ENCODE measurements at regions not wholly inside any gene's neighbourhood (a gene's known extent, or its start where the extent isn't known, plus 50 kb on each side); places are given as distances from the start of the nearest gene placed in this dataset.

DNA sequence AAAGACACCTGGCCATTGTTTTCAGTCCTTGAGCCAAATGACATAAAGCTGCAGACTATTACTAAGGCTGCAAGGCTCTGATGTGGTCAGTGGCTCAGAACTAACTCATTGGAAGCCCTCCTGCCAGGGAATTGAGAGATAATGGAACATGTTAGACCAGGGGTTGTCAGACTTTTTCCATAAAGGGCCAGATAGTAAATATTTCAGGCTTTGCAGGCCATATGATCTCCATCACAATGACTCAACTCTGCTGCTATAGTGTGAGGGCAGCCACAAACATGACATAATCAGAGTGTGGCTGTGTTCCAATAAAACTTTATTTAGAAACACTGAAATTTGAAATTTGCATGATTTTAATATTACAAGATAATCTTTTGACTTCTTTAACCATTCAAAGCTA is 140.3 kb downstream of the TMEM30B start:
- TF ChIP-seq, protein P1, sequence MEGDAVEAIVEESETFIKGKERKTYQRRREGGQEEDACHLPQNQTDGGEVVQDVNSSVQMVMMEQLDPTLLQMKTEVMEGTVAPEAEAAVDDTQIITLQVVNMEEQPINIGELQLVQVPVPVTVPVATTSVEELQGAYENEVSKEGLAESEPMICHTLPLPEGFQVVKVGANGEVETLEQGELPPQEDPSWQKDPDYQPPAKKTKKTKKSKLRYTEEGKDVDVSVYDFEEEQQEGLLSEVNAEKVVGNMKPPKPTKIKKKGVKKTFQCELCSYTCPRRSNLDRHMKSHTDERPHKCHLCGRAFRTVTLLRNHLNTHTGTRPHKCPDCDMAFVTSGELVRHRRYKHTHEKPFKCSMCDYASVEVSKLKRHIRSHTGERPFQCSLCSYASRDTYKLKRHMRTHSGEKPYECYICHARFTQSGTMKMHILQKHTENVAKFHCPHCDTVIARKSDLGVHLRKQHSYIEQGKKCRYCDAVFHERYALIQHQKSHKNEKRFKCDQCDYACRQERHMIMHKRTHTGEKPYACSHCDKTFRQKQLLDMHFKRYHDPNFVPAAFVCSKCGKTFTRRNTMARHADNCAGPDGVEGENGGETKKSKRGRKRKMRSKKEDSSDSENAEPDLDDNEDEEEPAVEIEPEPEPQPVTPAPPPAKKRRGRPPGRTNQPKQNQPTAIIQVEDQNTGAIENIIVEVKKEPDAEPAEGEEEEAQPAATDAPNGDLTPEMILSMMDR (IDR thresholded peaks at IDR 0.05; ENCODE audit: poor library complexity): no peak
- no peak for TF ChIP-seq EZH2 (IDR thresholded peaks at IDR 0.05; ENCODE audit: borderline replicate concordance)

Data from hepatocyte (in vitro differentiated cells).